VCaP (cell line): ENCODE measurements at regions not wholly inside any gene's neighbourhood (a gene's known extent, or its start where the extent isn't known, plus 50 kb on each side); places are given as distances from the start of the nearest gene placed in this dataset.

Experiments
- H3K27ac ChIP-seq: fragments of 450-650 bp; 2 replicates; pipeline ENCODE4 v1.5.1; 2017
- TF ChIP-seq, protein P1 (sequence below): fragments of 450-650 bp; conservative IDR thresholded peaks from 2 replicates; pipeline ENCODE4 v1.5.1; 2017; ENCODE audit warnings: mild to moderate bottlenecking, moderate library complexity

DNA sequence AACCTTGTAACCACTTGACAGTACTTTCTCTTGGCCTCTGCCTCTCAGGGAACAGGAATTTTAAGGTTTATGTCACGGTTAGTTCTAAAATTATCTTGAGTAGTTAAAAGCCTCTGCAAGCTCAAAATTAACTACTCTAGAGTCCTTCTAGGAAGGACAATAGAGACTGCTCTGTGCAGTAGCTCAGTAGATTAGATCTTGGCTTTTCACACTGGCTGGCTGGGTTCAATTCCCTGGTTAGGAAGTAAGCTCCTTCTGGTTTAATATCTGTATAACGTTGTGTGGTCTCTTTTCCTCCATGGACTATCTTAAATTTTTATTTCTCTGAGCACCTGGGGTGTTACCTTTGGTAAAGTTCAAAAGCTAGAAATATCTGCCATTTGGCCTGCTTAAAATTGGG, 109.2 kb downstream of the AASDHPPT start:
- no peak overlapping the region for H3K27ac ChIP-seq
- TF ChIP-seq, protein P1, sequence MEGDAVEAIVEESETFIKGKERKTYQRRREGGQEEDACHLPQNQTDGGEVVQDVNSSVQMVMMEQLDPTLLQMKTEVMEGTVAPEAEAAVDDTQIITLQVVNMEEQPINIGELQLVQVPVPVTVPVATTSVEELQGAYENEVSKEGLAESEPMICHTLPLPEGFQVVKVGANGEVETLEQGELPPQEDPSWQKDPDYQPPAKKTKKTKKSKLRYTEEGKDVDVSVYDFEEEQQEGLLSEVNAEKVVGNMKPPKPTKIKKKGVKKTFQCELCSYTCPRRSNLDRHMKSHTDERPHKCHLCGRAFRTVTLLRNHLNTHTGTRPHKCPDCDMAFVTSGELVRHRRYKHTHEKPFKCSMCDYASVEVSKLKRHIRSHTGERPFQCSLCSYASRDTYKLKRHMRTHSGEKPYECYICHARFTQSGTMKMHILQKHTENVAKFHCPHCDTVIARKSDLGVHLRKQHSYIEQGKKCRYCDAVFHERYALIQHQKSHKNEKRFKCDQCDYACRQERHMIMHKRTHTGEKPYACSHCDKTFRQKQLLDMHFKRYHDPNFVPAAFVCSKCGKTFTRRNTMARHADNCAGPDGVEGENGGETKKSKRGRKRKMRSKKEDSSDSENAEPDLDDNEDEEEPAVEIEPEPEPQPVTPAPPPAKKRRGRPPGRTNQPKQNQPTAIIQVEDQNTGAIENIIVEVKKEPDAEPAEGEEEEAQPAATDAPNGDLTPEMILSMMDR, result no peak

DNA sequence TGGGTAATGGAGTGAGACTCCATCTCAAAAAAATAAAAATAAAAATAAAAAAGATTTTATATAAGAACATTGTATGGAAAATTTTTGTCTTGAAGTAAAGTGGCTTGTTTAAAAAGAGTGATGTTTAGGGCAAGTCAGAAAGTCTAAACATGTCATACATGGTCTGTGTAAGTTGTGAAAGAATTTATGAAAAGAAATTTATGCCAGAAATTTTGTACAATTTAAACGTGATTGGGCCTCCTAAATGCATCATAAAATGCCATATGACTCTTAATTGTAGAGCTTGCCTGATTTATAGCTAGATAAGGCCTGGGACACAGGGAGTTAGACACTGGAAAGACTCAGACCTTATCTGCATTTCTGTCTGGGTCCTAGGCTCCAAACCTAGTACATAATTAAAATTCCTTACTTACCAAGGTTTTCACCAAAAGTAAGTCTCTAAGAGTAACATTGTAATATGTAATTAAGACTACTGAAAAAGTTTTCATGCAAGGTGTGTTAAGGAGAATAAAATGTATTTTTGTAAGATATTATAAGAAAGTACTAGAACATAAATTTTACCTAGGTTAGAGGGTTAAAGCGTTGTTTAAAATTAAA, 110.5 kb downstream of the AASDHPPT start:
- no peak overlapping the region for H3K27ac ChIP-seq
- TF ChIP-seq, protein P1, result no peak

DNA sequence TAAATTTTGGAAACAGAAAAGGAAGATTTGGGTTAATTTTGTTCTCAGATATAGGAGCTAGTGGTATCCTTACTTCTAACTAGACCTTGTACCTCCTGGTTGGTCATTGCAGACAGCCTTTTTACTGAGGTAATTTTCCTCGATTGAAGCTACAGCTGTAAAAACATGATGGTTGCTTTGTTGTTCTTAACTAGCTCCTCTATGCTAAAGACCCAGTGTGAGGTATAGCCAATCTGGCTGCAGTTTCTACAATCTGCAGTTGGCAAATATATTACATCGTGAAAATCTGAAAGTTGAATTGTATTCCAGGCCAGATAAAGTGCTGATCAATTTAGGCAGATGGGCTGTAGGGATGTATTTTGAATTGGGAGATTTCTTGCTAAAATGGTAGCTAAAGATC, 116.5 kb downstream of the AASDHPPT start:
- TF ChIP-seq, protein P1, result no peak
- no peak overlapping the region for H3K27ac ChIP-seq

DNA sequence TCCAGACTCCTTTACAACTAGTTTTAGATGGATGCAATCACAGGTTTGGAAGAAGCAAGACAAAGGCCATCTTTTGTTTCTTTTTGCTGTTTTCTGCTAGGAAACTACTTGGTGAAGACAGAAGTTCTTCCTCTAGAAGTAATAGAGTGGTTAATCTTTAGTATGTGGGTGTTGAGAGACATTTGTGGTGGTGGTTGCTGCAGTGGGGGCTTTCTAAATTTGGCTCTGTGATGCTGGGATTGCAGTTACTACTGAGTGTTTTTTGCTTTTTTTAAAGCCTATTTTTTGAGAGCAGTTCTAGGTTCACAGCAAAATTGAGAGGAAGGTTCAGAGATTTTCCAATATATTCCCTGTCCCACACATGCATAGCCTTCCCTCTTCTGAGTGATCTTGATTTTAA, 120.0 kb downstream of the AASDHPPT start:
- H3K27ac ChIP-seq, result no peak overlapping the region
- TF ChIP-seq, protein P1, result no peak

DNA sequence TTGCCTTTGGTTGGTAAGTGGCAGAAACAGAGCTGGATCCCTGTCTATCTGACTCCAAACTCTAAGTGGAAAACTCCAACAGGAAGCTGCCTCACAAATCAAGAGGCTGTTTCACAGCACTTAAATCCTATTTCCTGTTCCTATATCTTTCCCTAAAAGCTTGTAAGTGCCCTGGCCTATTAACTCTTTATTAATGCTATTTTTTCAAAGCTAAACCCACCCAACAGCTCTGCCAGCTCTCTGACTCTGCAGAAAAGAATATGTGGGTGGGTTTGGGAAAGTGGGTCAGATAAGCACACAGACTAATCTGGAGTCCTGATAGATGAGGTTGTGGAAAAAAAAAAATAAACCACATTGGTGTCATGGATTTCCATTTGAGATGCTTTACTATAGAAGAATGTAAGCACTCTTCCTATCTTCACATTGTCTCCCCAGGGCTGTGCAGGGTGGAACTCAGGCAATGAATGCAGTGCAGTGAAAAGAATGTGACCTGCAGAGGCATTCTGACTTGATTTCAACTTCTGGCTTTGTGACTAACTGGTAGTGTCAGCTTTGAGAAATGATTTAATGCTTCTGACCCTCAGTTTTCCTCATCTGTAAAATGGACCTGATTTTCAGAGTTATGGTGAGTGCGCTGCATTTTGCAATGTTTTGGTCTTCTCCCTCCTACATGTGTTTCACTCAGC, 125.6 kb downstream of the AASDHPPT start:
- H3K27ac ChIP-seq, result no peak overlapping the region
- TF ChIP-seq, protein P1, result no peak

DNA sequence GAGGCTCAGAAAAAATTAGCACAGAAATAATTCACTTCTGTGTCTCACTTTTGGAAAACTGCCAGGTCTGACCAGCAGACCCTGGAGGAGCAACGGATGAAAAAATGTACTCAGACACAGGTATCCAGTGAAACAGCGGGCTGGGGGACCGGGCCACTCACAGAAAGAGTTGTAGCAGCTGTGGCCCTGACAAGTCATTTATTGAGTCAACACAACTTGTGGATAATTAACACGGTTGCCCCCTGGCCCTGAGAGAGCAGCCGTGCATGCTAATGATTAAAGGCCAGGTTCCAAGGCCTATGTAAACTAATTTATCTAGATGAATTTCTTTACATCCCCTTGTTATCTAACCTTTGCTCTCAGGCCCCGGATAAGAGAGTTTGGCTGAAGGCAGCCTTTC, 131.3 kb downstream of the AASDHPPT start:
- H3K27ac ChIP-seq, result no peak overlapping the region
- TF ChIP-seq, protein P1, result no peak

DNA sequence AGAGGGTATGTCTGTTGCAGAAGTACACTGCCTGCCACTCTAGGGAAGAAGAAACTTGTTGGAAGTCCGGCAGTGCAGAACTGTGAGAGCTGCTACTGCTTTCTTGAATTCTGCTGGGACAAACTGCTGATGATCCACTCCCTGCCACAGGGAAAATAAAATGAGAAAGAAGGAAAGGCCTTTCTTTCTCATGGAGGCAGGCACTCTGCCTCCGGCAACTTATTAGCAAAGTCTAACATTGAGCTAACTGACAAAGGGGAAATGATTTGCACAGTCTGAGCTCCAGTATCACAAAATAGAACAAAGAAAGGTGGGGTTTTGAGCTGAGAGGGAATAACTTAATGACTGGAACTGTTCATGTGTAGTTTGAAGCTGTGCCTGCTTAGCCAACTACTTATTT, 134.6 kb downstream of the AASDHPPT start:
- TF ChIP-seq, protein P1, result no peak

More for the DNA sequence above, 134.6 kb downstream of the AASDHPPT start:
- no peak overlapping the region for H3K27ac ChIP-seq
